ENCODE measurements at regions not wholly inside any gene's neighbourhood (a gene's known extent, or its start where the extent isn't known, plus 50 kb on each side); places are given as distances from the start of the nearest gene placed in this dataset.
A peak's percentile ranks its signal among the peaks of the same experiment; 100 is the strongest.

- Histone ChIP-seq H3K4me2 (no peak overlapping the region), H2AFZ (replicated peaks) (no peak overlapping the region), H3K4me1 (peaks cover 11% of the 10 kb centered on the region), H3K9ac (no peak overlapping the region), H3K27ac (no peak overlapping the region), H3F3A (ENCODE audit: low read depth) (no peaks in the 10 kb centered on the region), H3K4me3 (no peak overlapping the region), H3K36me3 (no peaks in the 10 kb centered on the region), H3K27me3 (no peaks in the 10 kb centered on the region), H3K79me2 (ENCODE audit: low read depth) (no peaks in the 10 kb centered on the region), H3K9me3 (ENCODE audit: low read depth) (no peaks in the 10 kb centered on the region), H4K20me1 (ENCODE audit: low read depth) (no peaks in the 10 kb centered on the region)
- DNase-seq (ENCODE audit: low spot score): no peak
- Mint-ChIP-seq H3K27me3 (ENCODE audit: insufficient read depth, low read depth) (peaks cover 10% of the 10 kb centered on the region), H3K9me3 (no peaks in the 10 kb centered on the region), H3K4me1 (peaks cover 30% of the 10 kb centered on the region), H3K27ac (no peak overlapping the region), H3K36me3 (no peaks in the 10 kb centered on the region), H3K4me3 (no peak overlapping the region)
- TF ChIP-seq CTCF (IDR thresholded peaks at IDR 0.05) (no peak), EZH2phosphoT487 (IDR thresholded peaks at IDR 0.05) (no peak), EZH2 (IDR thresholded peaks at IDR 0.05) (no peak)
Measured at GRCh38 chr11:116135891-116136290, 631.7 kb upstream of the CADM1 start.

GRCh38 chr11:116134450-116134849, 630.2 kb upstream of the CADM1 start:
- Histone ChIP-seq H4K20me1 (ENCODE audit: low read depth) (no peaks in the 10 kb centered on the region), H3K9ac (no peak overlapping the region), H3K79me2 (ENCODE audit: low read depth) (no peaks in the 10 kb centered on the region), H3K4me2 (no peak overlapping the region), H3K9me3 (ENCODE audit: low read depth) (no peaks in the 10 kb centered on the region), H3K4me3 (no peak overlapping the region), H3K4me1 (peaks cover 11% of the 10 kb centered on the region), H3F3A (ENCODE audit: low read depth) (no peaks in the 10 kb centered on the region), H3K27ac (no peak overlapping the region), H3K36me3 (no peaks in the 10 kb centered on the region), H3K27me3 (no peaks in the 10 kb centered on the region), H2AFZ (replicated peaks) (no peak overlapping the region)
- DNase-seq (ENCODE audit: low spot score): no peak
- Mint-ChIP-seq H3K27me3 (ENCODE audit: insufficient read depth, low read depth) (peaks cover 8% of the 10 kb centered on the region), H3K36me3 (no peaks in the 10 kb centered on the region), H3K4me1 (peaks cover 37% of the 10 kb centered on the region), H3K9me3 (no peaks in the 10 kb centered on the region), H3K4me3 (no peak overlapping the region), H3K27ac (no peak overlapping the region)
- TF ChIP-seq EZH2phosphoT487 (IDR thresholded peaks at IDR 0.05): no peak
- no peak for TF ChIP-seq EZH2 (IDR thresholded peaks at IDR 0.05)
- no peak for TF ChIP-seq CTCF (IDR thresholded peaks at IDR 0.05)

- TF ChIP-seq EZH2 (IDR thresholded peaks at IDR 0.05): no peak
- TF ChIP-seq CTCF (IDR thresholded peaks at IDR 0.05): no peak
- TF ChIP-seq EZH2phosphoT487 (IDR thresholded peaks at IDR 0.05): no peak
- Histone ChIP-seq H3K4me3 (no peak overlapping the region), H3K79me2 (ENCODE audit: low read depth) (no peaks in the 10 kb centered on the region), H3K36me3 (no peaks in the 10 kb centered on the region), H4K20me1 (ENCODE audit: low read depth) (no peaks in the 10 kb centered on the region), H3K27me3 (no peaks in the 10 kb centered on the region), H2AFZ (replicated peaks) (peak overlapping the region; percentile 23), H3K9ac (no peak overlapping the region), H3K4me1 (peaks cover 11% of the 10 kb centered on the region), H3K27ac (no peak overlapping the region), H3K4me2 (peak overlapping the region; percentile 61), H3F3A (ENCODE audit: low read depth) (no peaks in the 10 kb centered on the region), H3K9me3 (ENCODE audit: low read depth) (no peaks in the 10 kb centered on the region)
- peaks cover 45% of the 10 kb centered on the region for H3K4me1 Mint-ChIP-seq
- no peaks in the 10 kb centered on the region for H3K36me3 Mint-ChIP-seq
- peaks cover 8% of the 10 kb centered on the region for H3K27me3 Mint-ChIP-seq (ENCODE audit: insufficient read depth, low read depth)
- no peaks in the 10 kb centered on the region for H3K9me3 Mint-ChIP-seq
- no peak for DNase-seq (ENCODE audit: low spot score)
- H3K27ac Mint-ChIP-seq: peak overlapping the region; percentile 80
- H3K4me3 Mint-ChIP-seq: no peak overlapping the region
Measured at GRCh38 chr11:116132273-116132978, 628.2 kb upstream of the CADM1 start.
